Nephron (organoid): ENCODE measurements at regions not wholly inside any gene's neighbourhood (a gene's known extent, or its start where the extent isn't known, plus 50 kb on each side); places are given as distances from the start of the nearest gene placed in this dataset.

Experiments used
- H3K27ac Mint-ChIP-seq, 3 experiments: 2 replicates each; pipeline ENCODE4 v1.8.0; 2020; ENCODE audit warnings: mixed read lengths in 3 of 3, mild to moderate bottlenecking in 2 of 3, moderate library complexity in 1 of 3
- H3K27me3 Mint-ChIP-seq: 2 replicates; pipeline ENCODE4 v1.8.0; 2021; ENCODE audit warnings: low read depth, mild to moderate bottlenecking, moderate library complexity, mixed read lengths
- H3K36me3 Mint-ChIP-seq: 2 replicates; pipeline ENCODE4 v1.8.0; 2020; ENCODE audit warnings: low read depth, mixed read lengths
- H3K4me1 Mint-ChIP-seq: 2 replicates; pipeline ENCODE4 v1.8.0; 2020; ENCODE audit warnings: mixed read lengths
- H3K4me3 Mint-ChIP-seq, 3 experiments: 2 replicates each; pipeline ENCODE4 v1.8.0; 2020; ENCODE audit warnings: mild to moderate bottlenecking in 3 of 3, mixed read lengths in 3 of 3, moderate library complexity in 2 of 3
- H3K9me3 Mint-ChIP-seq: 2 replicates; pipeline ENCODE4 v1.8.0; 2020; ENCODE audit warnings: mixed read lengths
- CTCF ChIP-seq, 3 experiments: fragments of 200-600 bp; sonication (generic); IDR thresholded peaks; one replicate each; pipeline ENCODE4 v1.5.0; 2021; ENCODE audit warnings: antibody characterized with exemption in 3 of 3; ENCODE audit not compliant: unreplicated experiment in 3 of 3

- TF ChIP-seq CTCF (IDR thresholded peaks at IDR 0.05; ENCODE audit: unreplicated experiment in 3 of 3): no peak
- peak overlapping the region in 2 of 3 experiments; percentile 24 to 36 for H3K4me3 Mint-ChIP-seq
- H3K36me3 Mint-ChIP-seq: no peaks in the 10 kb centered on the region
- peaks cover 66% of the 10 kb centered on the region for H3K4me1 Mint-ChIP-seq
- H3K27ac Mint-ChIP-seq: peak overlapping the region; percentile 90 to 96 (median 94)
- no peaks in the 10 kb centered on the region for H3K27me3 Mint-ChIP-seq
- H3K9me3 Mint-ChIP-seq: no peaks in the 10 kb centered on the region
Measured at GRCh38 chr12:91327889-91328288, 145.3 kb upstream of the DCN start.

- Mint-ChIP-seq H3K36me3 (no peaks in the 10 kb centered on the region), H3K27me3 (no peaks in the 10 kb centered on the region), H3K4me1 (peaks cover 59% of the 10 kb centered on the region), H3K4me3 (peak overlapping the region in 2 of 3 experiments; percentile 53 to 63), H3K9me3 (no peaks in the 10 kb centered on the region), H3K27ac (peak overlapping the region; percentile 90 to 96 (median 94))
- no peak for TF ChIP-seq CTCF (IDR thresholded peaks at IDR 0.05; ENCODE audit: unreplicated experiment in 3 of 3)
Measured at GRCh38 chr12:91327131-91327530, 144.5 kb upstream of the DCN start.

GRCh38 chr12:91326058-91327027 lies 143.7 kb upstream of the DCN start:
- Mint-ChIP-seq H3K36me3 (no peaks in the 10 kb centered on the region), H3K27ac (peak overlapping the region; percentile 90 to 96 (median 94)), H3K9me3 (no peaks in the 10 kb centered on the region), H3K4me1 (peaks cover 55% of the 10 kb centered on the region), H3K27me3 (no peaks in the 10 kb centered on the region), H3K4me3 (peak overlapping the region in 2 of 3 experiments; percentile 53 to 63)
- TF ChIP-seq CTCF (IDR thresholded peaks at IDR 0.05; ENCODE audit: unreplicated experiment in 3 of 3): peak; percentile 92 to 95 (median 93)

GRCh38 chr12:91320999-91321398 lies 138.4 kb upstream of the DCN start:
- peaks cover 27% of the 10 kb centered on the region for H3K4me1 Mint-ChIP-seq
- no peak overlapping the region for H3K4me3 Mint-ChIP-seq
- H3K36me3 Mint-ChIP-seq: no peaks in the 10 kb centered on the region
- H3K27me3 Mint-ChIP-seq: no peaks in the 10 kb centered on the region
- H3K9me3 Mint-ChIP-seq: peaks cover 2% of the 10 kb centered on the region
- no peak overlapping the region for H3K27ac Mint-ChIP-seq
- no peak for TF ChIP-seq CTCF (IDR thresholded peaks at IDR 0.05; ENCODE audit: unreplicated experiment in 3 of 3)

- Mint-ChIP-seq H3K36me3 (no peaks in the 10 kb centered on the region), H3K27me3 (no peaks in the 10 kb centered on the region), H3K4me3 (no peak overlapping the region), H3K4me1 (peaks cover 16% of the 10 kb centered on the region), H3K9me3 (peaks cover 8% of the 10 kb centered on the region), H3K27ac (peak overlapping the region in 1 of 3 experiments; percentile 31)
- no peak for TF ChIP-seq CTCF (IDR thresholded peaks at IDR 0.05; ENCODE audit: unreplicated experiment in 3 of 3)
Measured at GRCh38 chr12:91319071-91319760, 136.6 kb upstream of the DCN start.
